GM18907 (cell line): ENCODE measurements at regions not wholly inside any gene's neighbourhood (a gene's known extent, or its start where the extent isn't known, plus 50 kb on each side); places are given as distances from the start of the nearest gene placed in this dataset.
"Not testable (repeated sequence)": the region's sequence is repeated elsewhere in the genome, so short reads cannot be mapped to it uniquely, and the experiment has no call there.

ENCODE experiments used
- ATAC-seq: cut with Tn5 transposase; IDR thresholded peaks from one replicate; pipeline ENCODE4 v1.9.1; 2021; ENCODE audit warnings: mild to moderate bottlenecking, moderate library complexity; ENCODE audit not compliant: unreplicated experiment

DNA sequence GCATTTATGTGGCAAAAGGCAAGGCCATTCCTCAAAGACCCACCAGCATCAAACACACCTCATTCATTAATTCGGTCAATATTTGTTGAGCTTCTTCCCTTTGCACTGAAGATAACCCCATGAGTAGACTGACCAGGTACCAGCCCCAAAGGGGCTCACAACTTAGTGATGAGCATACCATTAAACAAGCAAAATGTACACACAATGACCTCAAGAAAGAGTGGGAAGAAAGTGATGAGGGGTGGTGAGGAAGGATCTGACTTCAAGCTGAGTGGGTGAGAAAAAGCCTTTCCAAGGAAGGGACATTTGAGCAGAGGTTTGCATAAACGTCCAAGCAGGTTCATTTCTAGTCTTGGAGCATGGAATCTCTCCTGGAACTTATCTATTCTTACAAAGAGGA, 562.5 kb downstream of the TOX3 start:
- ATAC-seq = no peak

DNA sequence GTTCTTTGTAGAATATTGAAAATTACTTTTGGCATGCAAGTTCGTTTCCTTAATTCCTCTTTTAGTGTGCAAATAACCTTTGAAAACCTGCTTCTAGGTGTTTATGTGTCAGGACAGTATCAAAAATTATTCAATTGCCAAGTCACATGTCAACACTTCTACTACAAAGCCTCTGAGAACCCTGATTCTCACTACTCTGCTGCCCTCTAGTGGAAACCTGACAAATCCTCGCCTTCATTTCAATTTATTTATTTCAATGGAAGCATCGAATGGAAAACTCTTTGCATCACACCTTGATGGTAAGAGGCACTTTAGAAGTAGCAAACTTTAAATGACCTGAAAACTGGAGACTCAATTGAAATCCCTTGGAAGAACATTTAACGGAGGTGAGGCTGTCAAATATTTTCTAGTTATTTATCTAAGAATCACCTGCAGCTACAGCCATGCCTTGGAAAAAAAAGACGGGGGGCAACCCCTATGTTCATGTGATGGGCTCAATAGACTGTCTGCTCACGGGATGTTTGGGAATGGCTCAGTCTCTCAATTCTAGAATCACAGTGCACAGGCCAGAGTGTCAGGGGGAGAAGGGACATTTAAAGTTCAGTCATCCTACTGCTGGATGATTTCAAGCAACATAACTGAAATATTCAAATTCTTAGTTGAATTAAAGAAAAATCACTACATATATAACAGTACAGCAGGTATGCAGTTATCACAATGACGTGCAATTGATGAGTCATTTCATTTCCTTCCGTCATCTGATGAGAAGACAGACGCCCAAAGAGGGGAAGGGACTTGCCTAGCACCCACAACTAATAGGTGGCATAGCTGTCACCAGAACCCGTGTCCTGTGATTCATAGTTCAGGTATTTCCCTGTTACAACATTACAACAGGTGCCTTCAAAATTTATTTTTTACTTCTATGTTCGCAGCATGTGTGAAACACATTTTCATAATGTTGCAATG, 563.9 kb downstream of the TOX3 start:
- peak; percentile 65 for ATAC-seq

GRCh38 chr16:51981725-51982124, 565.2 kb downstream of the TOX3 start:
- ATAC-seq = no peak

DNA sequence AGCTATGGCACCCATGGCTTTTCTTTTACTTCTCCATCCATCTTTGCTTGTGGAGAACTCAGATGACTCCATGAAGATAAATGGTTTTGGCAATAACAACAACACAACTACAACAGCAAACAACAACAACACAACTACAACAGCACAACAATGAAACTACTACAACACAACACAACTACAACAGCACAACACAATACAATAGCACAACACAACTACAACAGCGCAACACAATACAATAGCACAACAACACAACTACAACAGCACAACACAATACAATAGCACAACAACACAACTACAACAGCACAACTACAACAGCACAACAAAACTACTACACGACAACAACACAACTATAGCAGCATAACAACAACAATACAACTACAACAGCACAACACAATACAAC, 569.4 kb downstream of the TOX3 start:
- not testable (repeated sequence) for ATAC-seq

GRCh38 chr16:51971184-51971583, 575.8 kb downstream of the TOX3 start:
- no peak for ATAC-seq

DNA sequence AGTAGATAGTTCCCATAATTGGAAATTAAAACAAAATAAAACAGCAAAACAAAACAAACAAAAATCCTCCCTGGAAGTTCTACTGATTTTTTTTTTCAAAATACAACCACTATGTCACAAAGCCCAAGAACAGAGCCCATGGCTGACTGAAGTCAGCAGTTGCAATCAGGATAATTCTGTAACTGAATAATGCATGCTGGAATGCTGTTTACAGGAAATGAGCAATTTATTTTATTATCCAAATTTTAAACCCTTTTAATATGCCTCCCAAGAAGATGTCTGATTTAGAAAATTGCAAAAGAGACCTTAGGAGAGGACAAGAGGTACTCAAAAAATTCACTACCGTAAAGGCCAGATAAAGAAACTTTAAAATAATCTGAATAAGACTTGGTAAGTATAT, 578.2 kb downstream of the TOX3 start:
- no peak for ATAC-seq

DNA sequence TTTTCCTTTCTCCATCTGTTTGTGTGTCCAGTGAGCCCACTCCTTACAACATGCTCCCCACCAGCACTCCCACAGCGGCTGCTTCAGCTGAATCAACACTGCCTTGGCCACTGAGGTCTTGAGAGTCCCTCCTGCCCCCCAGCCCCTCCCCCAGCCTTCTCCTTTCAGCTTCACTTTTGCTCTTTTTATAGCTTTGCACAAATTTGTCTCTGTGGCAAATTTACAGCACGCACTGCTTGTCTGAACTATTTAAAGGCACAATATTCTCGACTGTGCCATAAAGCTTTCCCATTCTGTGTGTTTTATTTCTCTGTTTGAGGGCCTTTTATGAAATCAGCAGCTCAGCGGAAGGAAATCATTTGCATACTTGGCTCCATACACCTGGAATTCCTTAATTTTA, 579.3 kb downstream of the TOX3 start:
- no peak for ATAC-seq

DNA sequence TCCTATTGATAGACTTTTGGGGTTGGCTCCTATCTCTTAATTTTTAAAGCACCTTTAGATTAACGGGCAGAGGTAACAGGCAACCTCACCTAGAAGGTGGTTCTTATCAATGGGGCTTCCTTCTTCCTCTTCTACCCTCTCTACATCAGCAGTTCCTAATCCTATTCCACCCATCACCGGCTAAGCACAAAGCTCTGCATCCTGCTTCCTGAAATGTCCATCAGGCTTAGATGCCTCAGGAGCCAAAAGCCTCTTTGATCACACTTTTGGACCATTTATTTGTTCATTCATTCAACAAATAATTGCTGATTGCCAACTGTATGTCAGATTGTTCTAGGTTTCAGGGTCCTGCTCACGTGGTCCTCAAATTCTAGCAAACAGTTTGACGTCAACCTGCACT, 586.0 kb downstream of the TOX3 start:
- no peak for ATAC-seq

- no peak for ATAC-seq
Measured at GRCh38 chr16:51953286-51953985, 593.5 kb downstream of the TOX3 start.

GRCh38 chr16:51952500-51952899, 594.4 kb downstream of the TOX3 start:
- ATAC-seq = no peak

DNA sequence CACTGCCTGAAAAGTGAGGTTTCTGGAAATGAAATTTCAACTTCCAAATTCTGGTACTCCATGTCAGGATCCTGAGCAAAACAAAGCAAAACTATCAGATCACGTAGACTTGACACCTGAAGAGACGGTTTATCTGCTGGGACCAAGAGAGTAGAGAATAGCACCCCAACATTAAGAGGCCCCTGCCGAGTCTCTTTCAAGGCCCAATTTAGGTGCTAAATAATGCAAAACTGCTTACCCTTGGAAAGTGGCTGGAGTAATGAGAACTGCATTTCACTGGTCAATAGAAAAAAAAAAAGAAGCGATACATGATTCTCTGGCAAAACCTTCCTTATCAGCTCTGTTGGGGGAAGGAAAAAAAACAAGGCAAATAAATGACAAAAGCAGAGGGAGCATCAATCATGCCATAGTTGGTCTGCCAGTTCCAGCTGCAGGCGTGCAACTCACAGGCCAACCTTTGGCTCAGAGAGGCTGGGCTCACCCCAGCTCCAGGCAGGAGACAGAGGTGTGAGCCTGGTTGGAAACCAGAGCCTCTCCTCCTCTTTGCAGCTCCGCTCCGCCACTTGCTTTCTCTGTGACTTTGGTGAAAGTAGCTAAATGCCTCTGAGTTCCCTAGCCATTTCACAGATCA, 595.2 kb downstream of the TOX3 start:
- ATAC-seq = no peak

DNA sequence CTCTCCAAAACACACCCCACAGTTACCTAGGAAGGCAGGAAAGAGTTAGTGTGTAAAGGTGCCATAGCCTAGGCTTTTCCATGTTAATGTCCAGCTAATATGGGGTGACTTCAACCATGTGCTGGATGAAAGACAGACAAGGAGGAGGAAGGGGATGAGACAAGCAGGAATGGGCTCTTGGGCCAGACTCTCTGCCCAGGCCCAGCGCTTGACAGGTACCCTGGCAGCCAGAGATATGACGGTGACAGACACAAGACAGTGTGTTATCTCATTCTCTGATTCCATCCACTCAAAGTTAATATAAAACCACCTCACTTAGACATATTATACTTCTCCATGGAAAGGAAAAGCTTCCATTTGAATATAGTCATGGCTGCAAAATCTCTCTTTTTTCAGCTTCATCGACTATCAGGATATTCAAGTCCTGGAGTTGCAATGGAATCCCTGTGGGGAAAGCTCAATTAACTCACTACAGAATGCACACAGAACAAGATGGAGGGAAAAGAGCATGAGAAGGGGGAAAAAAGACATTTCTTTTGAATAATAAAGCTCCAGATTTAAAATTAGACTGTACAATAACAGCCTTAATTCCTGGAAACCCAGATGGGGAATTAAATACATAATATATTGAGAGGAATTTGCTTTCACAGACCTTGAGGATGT, 596.7 kb downstream of the TOX3 start:
- no peak for ATAC-seq

DNA sequence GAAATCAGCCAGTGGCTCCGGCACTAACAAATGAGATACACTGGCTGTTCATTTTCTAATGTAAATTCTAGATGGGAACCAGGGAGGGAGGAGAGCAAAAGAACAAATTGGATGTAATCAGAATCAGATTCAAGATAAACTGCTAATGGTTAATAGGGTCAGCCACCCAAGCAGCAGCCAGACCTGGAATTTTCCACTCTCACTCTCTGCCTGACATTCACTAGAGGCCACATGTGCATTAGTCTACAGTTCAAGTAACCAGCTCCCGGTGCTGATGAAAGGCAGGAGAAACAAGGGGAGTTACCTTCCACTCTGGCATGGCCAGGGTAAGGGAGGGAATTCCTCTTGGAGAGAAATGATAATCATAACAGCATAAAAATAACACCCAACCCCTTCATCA, 597.7 kb downstream of the TOX3 start:
- no peak for ATAC-seq

- no peak for ATAC-seq
Measured at GRCh38 chr16:51941412-51941811, 605.5 kb downstream of the TOX3 start.

DNA sequence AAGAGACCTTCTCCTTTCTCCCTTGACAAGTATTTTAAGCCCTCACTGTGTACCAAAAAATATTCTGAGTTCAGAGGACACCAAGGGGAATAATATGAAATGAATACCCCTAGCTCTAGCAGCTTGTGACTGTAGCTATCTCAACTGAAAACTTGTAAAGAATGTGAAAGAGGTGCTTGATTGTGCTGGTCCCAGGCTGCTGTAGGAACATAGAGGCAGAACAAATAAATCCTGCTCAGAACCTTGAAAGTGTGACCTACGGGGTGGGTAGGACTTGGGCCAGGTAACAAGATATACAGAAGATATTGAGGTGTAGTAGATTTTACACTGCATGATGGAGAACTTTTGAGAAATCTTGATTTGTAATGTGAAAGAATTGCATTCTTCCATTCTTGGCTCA, 606.8 kb downstream of the TOX3 start:
- ATAC-seq = no peak

DNA sequence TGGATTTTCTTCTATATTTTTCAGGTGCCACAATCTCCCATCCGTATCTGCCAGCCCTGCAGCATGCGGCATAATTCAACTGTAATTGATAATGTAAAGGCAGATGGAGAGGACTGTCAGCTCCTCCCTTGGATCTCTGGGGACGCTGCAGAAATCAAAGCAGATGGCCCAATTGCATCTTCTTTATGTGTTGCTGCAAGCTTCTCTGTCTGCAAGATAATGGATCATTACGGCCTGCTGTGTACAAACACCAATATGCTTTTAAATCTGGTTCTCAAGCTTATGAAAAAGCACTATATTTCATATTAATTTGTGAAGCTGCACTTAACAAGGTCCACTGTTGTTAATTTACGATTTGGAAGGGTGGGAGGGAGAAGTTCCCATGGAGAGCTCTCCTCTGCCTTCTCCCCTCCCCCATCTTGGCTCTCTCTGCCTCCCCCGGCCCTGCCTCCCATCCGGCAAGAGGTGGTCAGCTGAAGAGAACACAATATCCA, 607.5 kb downstream of the TOX3 start:
- no peak for ATAC-seq

DNA sequence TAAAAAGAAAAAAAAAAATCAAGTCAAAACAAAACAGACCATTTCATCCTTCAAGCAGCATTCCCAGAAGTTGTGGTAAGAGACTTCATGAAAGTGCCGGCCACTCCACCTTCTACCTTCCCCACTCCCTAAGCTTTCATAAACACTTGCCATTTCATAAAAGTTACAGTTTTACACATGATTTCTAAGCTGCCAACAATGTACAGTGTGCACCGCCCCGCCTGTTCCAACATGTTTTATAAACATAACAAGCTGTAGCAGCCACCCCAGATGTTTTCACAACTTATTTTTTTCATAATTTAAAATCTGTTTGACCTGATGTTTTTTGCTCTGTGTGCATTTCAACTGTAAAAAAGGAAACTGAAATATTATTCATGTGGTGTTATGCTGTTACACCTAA, 608.1 kb downstream of the TOX3 start:
- no peak for ATAC-seq

DNA sequence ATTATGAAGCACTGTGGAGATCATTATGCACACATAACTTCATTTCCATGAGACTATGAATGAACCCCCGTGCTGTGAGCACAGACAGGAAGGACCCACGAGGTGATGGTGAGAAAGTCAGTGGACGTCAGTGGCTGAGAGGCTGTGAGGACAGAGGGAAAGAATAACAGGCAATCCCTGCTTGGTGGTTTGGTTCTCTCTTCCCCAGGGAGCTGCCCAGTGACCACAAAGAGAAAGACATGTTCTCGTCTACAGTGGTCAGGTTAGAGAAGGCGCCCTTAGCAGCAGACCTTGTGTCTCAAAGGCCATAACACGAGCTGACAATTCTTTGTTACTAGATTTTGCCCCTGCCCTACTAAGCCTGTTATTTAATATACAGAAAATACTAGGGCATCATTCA, 609.2 kb downstream of the TOX3 start:
- ATAC-seq = no peak

GRCh38 chr16:51936846-51937245, 610.1 kb downstream of the TOX3 start:
- ATAC-seq = no peak

DNA sequence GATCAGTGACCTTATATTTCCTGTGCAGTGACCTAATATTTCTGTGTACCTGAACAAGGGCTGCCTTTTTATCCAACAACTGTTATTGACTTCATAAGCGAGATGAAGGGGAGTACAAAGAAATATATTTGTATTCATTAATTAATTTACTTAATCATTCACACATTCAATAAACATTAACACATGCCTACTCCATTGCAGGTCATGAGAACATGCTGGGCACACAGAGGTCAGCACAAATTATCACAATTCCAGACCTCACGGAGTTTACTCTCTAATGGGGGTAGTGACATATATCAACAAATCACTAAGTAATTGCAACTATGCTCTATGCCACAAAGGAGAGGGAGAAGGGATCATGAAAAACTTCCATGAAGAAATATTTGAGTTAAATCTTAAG, 614.6 kb downstream of the TOX3 start:
- ATAC-seq = no peak

DNA sequence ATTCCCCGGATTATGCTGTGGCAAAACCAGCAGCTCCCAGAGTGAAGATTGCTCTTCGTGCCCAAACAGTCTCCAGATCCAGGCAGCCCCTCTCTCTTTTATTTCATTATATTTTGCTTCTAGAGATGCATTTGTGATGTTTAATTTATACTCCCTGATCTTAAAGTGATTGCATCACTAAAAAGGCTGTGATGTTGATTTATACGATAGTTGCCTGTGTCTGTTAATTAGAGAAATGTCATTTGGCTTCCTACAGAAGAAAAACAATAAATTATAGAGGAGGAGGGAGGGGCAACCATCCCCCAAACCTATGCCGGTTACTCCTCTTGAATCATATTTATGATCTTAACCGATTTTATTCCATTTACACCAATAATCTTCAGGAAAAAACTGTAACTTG, 615.3 kb downstream of the TOX3 start:
- ATAC-seq = no peak
